A549 (cell line): ENCODE measurements at regions not wholly inside any gene's neighbourhood (a gene's known extent, or its start where the extent isn't known, plus 50 kb on each side); places are given as distances from the start of the nearest gene placed in this dataset.

ENCODE experiments used
- BHLHE40 ChIP-seq: IDR thresholded peaks from 2 replicates; pipeline ENCODE4 v1.6.1; 2012; ENCODE audit warnings: low read depth, low read length, inconsistent platforms
- CTCF ChIP-seq: fragments of >200 bp; sonication (Bioruptor Twin); formaldehyde crosslinking; IDR thresholded peaks from 3 replicates; pipeline ENCODE4 v1.5.1; 2016
- EP300 ChIP-seq, 2 experiments: fragments of >200 bp; sonication (Bioruptor Twin); formaldehyde crosslinking; IDR thresholded peaks; 2 replicates in 1 of 2; 3 replicates in 1 of 2; pipeline ENCODE4 v1.6.1; 2016 to 2017
- ESRRA ChIP-seq: fragments of 150-350 bp; IDR thresholded peaks from 2 replicates; pipeline ENCODE4 v1.6.1; 2014; ENCODE audit warnings: mild to moderate bottlenecking, low read length, borderline replicate concordance
- FOSL2 ChIP-seq, 2 experiments: fragments of 450-650 bp in 1 of 2; fragments of >200 bp in 1 of 2; sonication (Bioruptor Twin) in 1 of 2; formaldehyde crosslinking; IDR thresholded peaks; 2 replicates each; pipeline versions ENCODE4 v1.5.0 to v1.6.1; 2016 to 2020; ENCODE audit warnings: mild to moderate bottlenecking in 1 of 2, moderate library complexity in 1 of 2
- POLR2A ChIP-seq: IDR thresholded peaks from 2 replicates; pipeline ENCODE4 v1.6.1; 2012; ENCODE audit warnings: mild to moderate bottlenecking, low read length
- SMC3 ChIP-seq: fragments of >200 bp; sonication (Bioruptor Twin); formaldehyde crosslinking; IDR thresholded peaks from 3 replicates; pipeline ENCODE4 v1.6.1; 2018; ENCODE audit warnings: inconsistent platforms
- TP53 ChIP-seq: fragments of 250-450 bp; sonication (Bioruptor Pico); IDR thresholded peaks from 2 replicates; pipeline ENCODE4 v1.5.0; 2021; ENCODE audit warnings: mild to moderate bottlenecking, moderate library complexity

GRCh38 chr9:21634951-21635350 is 152.8 kb upstream of the IFNE start:
- TF ChIP-seq ESRRA, result no peak
- TF ChIP-seq FOSL2 (IDR thresholded peaks at IDR 0.05), result no peak
- no peak for TF ChIP-seq FOSL2 (CRISPR knock-in tag; IDR thresholded peaks at IDR 0.05)
- TF ChIP-seq CTCF, result no peak
- TF ChIP-seq SMC3, result no peak
- TF ChIP-seq BHLHE40, result no peak
- no peak for TF ChIP-seq TP53 (CRISPR knock-in tag)
- TF ChIP-seq POLR2A, result no peak
- no peak for TF ChIP-seq EP300 (IDR thresholded peaks at IDR 0.05)
